Middle frontal gyrus (tissue), 1 donor: ENCODE measurements at regions not wholly inside any gene's neighbourhood (a gene's known extent, or its start where the extent isn't known, plus 50 kb on each side); places are given as distances from the start of the nearest gene placed in this dataset.
"Not testable (repeated sequence)": the region's sequence is repeated elsewhere in the genome, so short reads cannot be mapped to it uniquely, and the experiment has no call there.

Experiments used
- DNase-seq: peaks from one replicate; pipeline ENCODE4 v3.0.0-alpha.2; 2015; ENCODE audit warnings: low spot score; ENCODE audit errors: extremely low spot score

DNA sequence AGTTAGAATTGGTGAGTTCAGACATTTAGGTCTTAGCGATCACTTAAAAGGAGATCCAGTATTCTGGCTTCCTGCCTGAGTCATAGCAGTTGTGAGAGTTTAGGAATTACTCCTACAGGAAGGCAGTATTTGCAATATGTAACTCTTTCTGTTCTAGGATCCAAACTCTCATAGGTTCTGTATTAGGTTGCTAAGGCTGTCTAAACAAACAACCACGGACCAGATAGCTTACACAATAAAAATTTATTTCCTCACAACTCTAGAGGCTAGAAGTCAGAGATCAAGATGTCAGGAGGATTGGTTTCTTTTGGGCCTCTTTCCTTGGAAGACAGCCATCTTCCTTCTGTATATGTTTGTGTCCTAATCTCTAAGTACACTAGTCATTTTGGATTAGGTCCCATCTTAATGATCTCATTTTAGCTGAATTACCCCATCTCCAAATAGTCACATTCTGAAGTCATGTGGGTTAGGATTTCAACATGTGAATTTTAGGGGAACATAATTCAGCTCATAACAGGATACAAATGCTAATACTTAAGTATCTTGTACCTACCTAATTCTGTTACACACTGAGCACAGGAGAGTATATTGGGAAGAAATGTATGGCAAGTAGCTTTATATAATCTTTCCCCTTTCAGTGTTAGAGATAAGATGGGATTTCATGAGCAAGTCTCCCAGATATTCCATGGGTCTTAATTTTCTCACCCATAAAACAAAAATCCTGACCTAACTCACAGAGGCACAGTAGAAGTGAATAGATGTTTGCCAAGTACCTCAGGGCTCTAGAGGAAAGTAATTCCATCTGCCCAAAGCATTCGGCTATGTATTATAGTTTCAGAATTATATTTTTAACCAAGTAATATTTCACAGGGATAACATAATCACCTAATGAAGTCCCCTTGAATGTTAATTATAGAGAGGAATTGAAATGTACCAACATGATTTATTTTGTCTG lies 144.4 kb downstream of the PTBP2 start:
- DNase-seq, result no peak

DNA sequence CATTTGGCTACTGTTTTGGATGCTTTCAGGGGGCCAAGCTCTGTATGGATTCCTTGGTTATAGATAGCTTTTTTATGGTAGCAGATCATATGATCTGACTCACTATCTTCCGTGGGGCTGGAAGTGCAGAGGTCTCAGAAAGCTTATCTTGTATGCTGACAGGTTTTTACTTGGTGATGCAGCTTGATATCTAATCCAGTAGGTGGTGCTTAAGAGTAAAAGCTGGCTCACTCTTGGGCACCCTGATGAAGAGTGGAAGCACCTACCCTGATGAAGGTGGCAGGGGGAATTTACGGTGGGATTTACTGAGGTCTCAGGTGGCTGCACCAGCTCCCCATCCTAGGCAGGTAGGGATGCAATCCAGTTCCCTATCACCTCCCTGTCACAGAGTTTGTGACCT lies 151.2 kb downstream of the PTBP2 start:
- no peak for DNase-seq

DNA sequence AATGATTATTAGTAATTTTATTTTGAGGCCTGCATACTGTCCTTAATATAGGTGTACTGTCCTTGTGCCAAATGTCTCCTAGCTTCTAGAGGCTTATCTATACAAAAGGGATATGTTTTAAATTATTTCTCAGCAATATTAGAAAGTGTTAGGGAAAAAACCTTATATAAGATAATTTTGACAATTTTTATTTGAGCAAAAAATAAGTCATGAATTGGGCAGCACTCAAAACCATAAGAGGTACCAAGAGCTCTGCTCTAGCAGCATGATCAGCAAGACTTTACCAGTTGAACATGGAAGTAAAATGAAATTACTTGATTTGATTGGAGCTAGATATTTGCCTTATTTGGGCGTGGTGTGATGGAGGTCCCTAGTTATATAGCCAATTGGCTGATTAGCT lies 157.1 kb downstream of the PTBP2 start:
- DNase-seq, result no peak

DNA sequence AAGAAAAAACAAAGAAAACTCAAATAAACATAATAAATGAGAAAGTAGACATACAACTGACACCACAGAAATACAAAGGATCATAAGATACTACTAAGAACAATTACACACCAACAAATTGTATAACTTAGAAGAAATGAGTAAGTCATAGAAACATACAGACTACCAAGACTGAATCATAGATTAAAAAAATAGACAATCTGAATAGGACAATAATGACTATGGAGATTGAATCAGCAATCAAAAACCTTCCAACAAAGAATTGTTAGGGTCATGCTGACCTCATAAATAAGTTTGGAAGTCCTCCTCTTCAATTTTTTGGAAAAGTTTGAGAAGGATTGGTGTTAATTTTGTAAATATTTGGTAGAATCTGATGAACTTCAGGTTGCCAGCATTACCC lies 159.0 kb downstream of the PTBP2 start:
- DNase-seq, result no peak

DNA sequence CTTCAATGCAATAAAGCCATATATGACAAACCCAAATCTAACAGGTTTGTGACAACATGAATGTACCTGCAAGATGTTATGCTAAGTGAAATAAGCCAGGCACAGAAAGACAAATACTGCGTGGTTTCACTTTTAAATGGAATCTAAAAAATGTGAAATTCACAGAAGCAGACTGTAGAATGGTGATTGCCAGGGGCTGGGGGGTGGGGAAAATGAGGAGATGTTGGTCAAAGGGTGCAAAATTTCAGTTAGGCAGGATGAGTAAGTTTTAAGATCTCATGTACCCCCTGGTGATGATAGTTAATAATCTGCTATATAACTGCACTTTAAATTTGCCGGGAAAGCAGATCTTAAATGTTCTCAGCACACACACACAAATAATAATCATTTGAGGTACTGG lies 160.5 kb downstream of the PTBP2 start:
- DNase-seq, result no peak

DNA sequence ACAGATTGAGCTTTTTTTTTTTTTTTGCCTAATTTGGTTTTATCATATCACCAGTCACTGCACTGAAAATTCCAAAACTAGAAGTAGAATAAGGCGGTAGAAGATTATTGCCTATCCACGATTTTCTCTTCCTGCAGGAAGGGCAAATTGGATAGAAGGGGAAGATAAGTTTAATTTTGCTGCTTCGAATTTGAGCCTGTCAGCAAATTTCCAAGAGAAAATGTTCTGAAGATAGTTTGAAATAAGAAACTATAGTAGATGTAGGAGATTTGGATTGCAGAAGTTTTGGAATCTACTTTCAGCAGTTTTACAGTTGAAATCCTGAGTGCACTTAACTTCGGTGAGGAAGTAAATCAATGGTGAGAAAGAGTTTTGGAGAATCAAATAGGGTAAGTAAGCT lies 164.9 kb downstream of the PTBP2 start:
- DNase-seq, result no peak

DNA sequence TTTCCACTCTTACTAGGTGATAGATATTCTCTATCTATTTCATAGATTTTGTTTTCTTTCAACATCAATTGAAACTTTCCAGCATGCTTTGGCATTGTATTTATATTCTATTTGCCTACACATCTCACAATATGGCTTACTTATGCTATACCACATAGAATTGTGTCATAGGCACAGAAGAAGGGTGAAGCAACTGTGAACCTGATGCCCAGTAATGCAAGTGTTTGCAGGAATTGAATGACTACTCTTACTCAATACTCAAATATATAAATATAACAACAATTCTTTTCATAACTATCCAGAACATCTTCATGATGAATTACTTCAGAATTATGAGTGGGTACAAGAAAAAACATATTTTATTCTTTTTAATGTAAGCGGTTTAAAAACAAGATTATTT lies 165.9 kb downstream of the PTBP2 start:
- DNase-seq, result no peak

DNA sequence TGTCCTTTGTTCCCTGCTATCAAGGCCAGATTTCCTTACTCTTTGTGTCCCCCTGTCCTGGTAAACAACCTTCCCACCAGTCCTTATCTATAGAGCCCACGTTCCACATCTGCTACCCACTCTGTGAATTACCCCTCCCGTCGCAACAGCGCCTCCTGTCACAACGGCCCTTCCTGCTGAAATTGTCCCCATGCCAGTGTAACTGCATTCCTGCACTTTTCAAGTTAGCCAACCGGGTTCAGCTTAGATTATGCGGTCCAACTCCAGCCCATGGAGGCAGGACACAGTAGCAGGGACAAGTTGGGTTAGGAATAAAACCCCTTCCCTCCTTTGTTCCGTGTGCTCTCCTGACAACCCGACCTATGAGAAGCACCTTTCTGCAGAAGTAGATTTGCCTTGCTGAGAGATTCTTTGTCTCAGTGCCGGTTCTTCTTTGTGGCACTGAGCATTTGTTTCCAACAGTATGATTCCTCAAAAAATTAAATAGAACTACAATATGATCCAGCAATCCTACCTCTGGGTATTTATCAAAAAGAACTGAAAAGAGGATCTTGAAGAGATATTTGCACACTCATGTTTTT lies 180.3 kb downstream of the PTBP2 start:
- no peak for DNase-seq

DNA sequence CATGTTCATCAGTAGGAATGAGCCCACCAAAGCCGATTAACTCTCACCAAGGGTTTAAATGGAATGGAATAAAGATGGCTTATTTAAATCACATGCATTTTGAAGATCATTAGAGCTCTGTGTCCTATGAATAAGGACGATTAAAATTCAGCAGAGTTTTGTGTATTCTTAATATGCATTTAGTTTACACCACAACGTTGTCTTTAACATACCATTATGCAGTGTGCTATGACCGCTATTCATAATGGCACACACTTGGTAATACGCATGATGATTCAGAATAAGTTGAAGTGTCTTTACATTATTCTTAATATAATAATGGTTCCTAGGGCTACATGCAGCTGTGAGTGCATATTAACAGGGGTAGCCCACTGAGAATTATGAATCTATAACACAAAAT lies 190.7 kb downstream of the PTBP2 start:
- no peak for DNase-seq

DNA sequence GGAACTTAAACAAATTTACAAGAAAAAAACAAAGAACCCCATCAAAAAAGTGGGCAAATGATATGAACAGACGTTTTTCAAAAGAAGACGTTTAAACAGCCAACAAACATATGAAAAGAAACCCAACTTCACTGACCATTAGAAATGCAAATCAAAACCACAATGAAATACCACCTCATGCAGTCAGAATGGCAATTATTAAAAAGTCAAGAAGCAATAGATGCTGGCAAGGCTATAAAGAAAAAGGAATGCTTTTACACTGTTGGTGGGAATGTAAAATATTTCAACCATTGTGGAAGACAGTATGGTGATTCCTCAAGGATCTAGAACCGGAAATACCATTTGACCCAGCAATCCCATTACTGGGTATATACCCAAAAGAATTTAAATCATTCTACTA lies 194.1 kb downstream of the PTBP2 start:
- DNase-seq, result not testable (repeated sequence)

DNA sequence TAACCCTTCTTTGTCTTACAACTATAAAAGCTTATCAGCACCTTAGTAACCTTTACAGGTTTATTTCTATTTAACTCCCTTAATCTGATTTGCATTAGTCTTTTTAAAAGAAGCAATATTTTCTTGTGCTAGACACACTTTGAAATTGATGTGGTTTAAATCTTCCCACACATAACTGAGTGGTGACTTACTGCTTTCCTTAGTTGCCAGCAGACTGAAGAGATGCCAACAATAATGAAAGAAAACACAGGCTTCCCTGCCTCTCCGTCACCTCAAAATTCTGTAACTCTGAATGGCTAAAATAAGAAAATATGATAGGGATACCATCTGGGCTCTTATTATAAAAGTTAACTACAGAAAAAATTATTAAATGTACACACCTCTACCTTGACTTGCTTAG lies 196.8 kb downstream of the PTBP2 start:
- no peak for DNase-seq

DNA sequence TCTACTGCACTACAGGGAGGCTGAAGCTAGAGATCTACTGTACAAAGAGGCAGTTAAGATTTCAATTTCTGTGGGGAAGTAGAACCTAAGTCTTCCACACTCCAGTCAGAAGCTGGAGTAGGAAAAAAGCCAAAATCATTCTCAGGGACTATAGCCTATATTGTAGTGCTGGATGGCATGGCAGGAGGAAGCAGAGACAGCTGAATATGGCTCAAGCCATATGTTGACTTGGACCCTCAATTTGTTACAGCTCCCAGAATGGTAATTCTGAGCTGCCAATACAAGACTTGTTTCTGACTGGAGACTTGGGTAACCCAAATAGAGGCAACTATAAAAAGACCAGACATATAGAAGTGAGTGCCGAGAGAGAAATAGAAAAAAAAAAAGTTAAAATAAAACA lies 200.6 kb downstream of the PTBP2 start:
- no peak for DNase-seq

DNA sequence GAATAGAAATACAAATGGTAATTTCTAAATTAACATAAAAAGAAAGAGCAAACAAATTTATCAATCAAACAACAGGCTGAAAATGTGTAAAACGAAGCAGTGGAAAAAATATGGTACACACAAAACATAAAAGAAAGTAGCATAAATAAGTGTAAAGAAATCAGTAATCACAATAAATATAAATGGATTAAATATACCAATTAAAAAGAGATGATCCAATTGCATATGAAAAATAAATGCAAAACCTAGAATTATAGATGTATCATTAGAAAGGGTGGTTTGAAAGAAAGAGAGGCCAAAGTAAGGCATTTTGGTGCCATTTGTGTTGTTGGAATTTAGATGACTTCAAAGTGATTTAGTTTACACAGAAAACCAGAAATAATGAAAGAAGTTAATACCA lies 202.2 kb downstream of the PTBP2 start:
- DNase-seq, result no peak

DNA sequence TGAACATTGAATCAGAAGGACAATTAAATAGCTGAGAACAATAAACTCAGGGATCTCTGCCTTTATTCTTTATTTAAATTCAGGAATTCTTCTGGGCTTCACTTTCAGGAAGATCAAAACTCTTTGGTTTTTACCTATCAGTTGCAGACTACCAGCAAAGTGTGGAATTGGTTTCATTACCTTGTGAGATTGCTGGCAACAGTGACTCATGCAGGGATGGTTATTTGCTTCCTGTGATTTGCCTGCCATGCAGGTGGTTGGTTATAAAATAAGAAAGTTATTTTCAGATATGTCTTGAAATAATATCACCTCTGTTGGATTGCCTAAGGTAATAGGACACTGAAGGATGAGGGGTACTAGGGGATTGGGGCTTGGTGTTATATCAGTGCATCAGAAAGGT lies 204.6 kb downstream of the PTBP2 start:
- DNase-seq, result no peak

DNA sequence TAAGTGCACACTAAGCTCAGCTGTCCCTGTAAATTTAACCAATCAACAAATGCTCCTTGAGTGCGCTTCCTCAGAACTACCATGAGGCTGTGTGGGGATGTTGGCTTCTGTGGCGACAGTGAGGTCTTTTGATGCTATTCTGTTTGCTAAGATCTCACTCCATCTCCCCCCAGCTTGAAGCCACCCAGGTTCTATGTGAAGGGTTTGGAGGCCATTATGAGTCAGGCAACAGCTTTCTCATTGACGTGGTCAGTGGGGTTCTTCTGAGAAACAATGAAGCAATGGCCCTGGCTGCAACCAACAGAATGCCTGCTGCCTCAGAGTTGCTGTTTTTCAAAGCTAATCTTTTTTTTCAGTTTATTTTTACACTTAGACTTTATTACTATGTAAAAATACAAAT lies 205.5 kb downstream of the PTBP2 start:
- no peak for DNase-seq

DNA sequence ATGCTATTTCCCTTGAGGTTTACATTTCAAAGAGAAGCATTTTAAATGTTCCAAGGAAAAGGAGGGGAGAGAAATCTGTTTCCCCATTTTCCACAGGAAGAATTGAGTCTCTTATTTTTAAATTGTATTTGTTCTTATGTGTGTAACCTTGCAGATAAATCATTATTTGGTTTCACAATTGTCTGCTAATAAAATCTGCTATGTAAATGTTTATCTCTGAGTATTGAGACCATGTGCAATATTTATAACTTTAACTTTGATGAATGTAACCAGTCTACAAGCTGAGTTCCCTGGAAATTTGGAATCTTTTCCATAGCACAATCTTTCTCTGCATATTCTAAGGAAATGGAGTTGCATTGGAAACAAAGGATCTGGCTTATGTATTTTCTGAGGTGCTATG lies 209.6 kb downstream of the PTBP2 start:
- DNase-seq, result no peak

DNA sequence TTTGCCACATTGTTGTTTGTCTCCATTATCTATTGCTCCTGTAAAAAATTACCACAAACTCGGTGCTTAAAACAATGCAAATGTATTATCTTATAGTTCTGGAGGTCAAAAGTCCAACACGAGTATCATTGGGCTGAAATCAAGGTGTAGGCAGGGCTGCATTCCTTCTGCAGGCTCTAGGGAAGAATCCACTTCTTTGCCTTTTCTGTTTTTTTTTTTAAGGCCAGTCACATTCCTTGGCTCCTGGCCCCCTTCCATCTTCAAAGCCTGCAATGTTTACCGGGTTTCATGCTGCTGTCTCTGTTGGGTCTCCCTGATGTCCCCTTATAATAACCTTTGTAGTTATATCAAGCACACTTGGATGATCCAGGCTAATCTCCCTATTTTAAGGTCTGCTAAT lies 212.7 kb downstream of the PTBP2 start:
- DNase-seq, result no peak

DNA sequence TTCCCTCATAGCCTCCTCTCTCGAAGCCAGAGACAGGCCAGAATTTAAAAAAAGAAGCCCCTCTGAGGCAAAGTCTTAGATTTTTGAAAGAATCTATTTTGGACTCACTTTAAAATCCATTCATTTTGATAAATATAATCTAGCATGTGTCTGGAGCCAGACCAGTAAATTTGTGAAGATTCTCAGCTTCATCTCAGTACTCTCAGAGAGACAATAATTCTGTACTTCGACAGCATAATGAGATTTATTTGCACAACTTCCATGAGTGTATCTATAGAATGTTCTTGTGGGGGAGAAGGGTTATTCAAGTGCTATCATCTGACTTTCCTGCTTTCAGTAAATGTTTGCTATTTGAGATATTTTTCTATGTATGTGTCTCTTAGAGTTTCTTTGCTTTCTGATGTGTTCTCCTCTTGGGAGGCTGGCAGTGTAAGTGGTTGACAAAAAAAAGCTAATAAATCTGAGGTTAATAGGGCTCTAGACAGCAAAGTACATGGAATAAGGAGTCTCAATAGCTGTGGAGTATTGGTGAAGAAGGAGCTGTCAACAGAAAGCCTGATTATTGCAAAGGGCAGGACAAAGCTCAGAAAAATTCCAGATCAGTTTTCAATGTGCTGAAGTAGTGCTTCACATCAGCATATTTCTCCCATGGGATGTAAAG lies 223.0 kb downstream of the PTBP2 start:
- no peak for DNase-seq

DNA sequence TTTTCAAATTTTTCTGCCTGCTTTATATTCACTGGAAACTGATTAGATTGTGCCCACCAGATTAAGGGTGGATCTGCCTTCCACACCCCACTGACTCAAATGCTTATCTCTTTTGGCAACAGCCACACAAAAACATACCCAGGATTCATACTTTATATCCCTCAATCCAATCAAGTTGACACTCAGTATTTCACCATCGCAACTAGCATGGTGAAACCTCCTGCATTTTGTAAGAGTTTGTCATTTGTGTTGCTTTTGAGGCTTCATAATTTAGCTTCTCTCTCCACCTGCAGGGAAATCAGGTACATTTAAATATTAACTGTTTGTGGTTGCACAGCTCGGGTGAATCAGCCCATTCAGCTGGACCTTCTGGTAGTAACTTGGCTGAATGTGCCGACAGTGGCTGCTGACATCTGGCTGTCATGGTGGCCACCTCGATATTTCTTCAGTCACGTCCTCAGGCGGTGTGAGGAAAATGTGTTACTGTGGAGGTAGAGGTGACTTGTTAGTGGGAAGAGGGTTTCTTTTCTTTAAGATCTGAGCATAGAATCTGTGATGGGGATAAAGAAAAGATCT lies 224.0 kb downstream of the PTBP2 start:
- DNase-seq, result no peak

DNA sequence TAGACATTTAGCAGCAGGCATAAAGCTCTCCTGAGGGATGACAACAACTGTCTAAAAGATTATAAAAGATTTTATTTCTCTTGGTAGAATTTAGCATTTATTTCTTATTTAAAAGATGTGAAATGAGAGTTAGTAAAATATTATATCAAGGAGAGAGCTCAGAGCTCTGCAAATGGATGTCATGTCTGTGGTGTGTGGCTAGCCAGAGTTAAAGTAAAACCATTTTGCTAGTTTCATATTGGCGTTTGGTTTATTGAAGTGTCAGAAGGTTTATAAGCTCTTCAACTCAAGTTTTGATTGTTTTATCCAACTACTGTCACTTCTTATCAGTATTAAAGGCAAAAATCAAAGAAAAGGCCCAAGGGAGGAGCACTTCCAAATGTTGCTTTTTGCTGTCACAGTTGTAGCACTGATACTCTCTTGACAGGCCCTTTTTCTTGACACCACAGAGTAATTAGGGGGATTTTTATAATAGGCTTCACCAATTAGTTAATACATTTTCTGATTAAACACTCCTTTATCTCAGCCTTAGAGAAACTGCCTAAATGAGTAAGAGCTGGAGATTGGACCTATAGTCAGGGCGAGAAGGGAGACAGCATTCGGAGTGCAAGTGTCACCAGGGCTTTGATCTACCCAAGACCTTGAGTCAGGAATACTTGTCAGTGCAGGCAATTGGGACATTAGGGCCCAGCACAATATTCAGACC lies 233.9 kb downstream of the PTBP2 start:
- DNase-seq, result no peak

DNA sequence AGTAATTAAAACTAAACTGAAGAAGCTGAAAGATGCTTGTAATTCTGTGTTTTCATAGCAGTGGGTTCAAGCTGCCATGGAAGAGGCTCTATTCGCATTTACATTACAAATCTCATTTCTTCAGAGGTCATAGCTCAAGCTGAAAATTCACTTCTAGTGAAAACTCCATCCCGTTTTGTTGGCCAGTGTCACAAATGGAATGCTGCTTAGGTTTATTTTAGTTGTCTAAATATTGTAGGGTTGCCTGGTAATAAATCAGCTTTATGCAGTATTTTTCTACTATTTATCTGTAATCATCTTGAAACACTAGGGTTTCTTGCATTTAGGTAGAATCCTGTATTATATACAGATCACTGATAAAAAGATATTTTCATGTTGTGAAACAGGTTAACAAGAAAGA lies 240.6 kb downstream of the PTBP2 start:
- DNase-seq, result no peak
